CD4-positive, alpha-beta memory T cell (primary cell): ENCODE measurements at regions not wholly inside any gene's neighbourhood (a gene's known extent, or its start where the extent isn't known, plus 50 kb on each side); places are given as distances from the start of the nearest gene placed in this dataset.

Experiments used
- CTCF ChIA-PET: fragments of 350-600 bp; sonication (Branson Sonifier 250); formaldehyde crosslinking; loops from one replicate; lab custom pipeline; 2021; ENCODE audit warnings: inconsistent platforms; ENCODE audit not compliant: partially characterized antibody; lab: Charles Lee
- POLR2A ChIA-PET: fragments of 350-600 bp; sonication (Branson Sonifier 250); formaldehyde crosslinking; loops from one replicate; lab custom pipeline; 2021; ENCODE audit not compliant: partially characterized antibody; lab: Charles Lee
- DNase-seq, 5 donors: peaks; one replicate each; pipeline versions ENCODE4 v3.0.0 to v3.0.0-alpha.2; 2020 to 2022; ENCODE audit warnings: mixed read lengths in 1 of 5
- H3K27ac ChIP-seq: one replicate; pipeline ENCODE4 v1.7.0; 2013; ENCODE audit warnings: low read depth, low read length
- H3K27me3 ChIP-seq: 2 replicates; pipeline ENCODE4 v1.7.0; 2013; ENCODE audit warnings: mild to moderate bottlenecking, low read length, moderate library complexity; ENCODE audit not compliant: insufficient read depth
- H3K36me3 ChIP-seq: 2 replicates; pipeline ENCODE4 v1.7.0; 2013; ENCODE audit warnings: mild to moderate bottlenecking, low read length, moderate library complexity; ENCODE audit not compliant: insufficient read depth
- H3K4me1 ChIP-seq: 2 replicates; pipeline ENCODE4 v1.7.0; 2013; ENCODE audit warnings: mild to moderate bottlenecking, low read length, moderate library complexity; ENCODE audit not compliant: insufficient read depth
- H3K4me3 ChIP-seq, 2 donors: one replicate each; pipeline ENCODE4 v1.7.0; 2013; ENCODE audit warnings: low read length in 2 of 2, mild to moderate bottlenecking in 1 of 2
- H3K9me3 ChIP-seq, 2 donors: one replicate each; pipeline ENCODE4 v1.7.0; 2013; ENCODE audit warnings: low read length in 2 of 2, control low read depth in 1 of 2; ENCODE audit not compliant: control insufficient read depth in 1 of 2
- H3K27ac Mint-ChIP-seq, 7 donors: one replicate each; pipeline ENCODE4 v1.8.0; 2020 to 2021; ENCODE audit warnings: mixed read lengths in 7 of 7, mild to moderate bottlenecking in 6 of 7, inconsistent platforms in 3 of 7, moderate library complexity in 3 of 7
- H3K27me3 Mint-ChIP-seq, 2 donors: one replicate each; pipeline ENCODE4 v1.8.0; 2020 to 2021; ENCODE audit warnings: mixed read lengths in 2 of 2
- H3K36me3 Mint-ChIP-seq, 2 donors: one replicate each; pipeline ENCODE4 v1.8.0; 2020 to 2021; ENCODE audit warnings: mixed read lengths in 2 of 2, inconsistent platforms in 1 of 2, mild to moderate bottlenecking in 1 of 2
- H3K4me1 Mint-ChIP-seq, 4 donors: one replicate each; pipeline ENCODE4 v1.8.0; 2020 to 2021; ENCODE audit warnings: mixed read lengths in 4 of 4, mild to moderate bottlenecking in 1 of 4
- H3K4me3 Mint-ChIP-seq, 8 donors: one replicate each; pipeline ENCODE4 v1.8.0; 2020 to 2021; ENCODE audit warnings: mixed read lengths in 8 of 8, mild to moderate bottlenecking in 7 of 8, moderate library complexity in 6 of 8, inconsistent platforms in 3 of 8
- H3K9me3 Mint-ChIP-seq, 8 donors: one replicate each; pipeline ENCODE4 v1.8.0; 2020 to 2021; ENCODE audit warnings: mixed read lengths in 8 of 8, mild to moderate bottlenecking in 5 of 8, inconsistent platforms in 3 of 8, moderate library complexity in 1 of 8
- intact Hi-C: fragments of 100-400 bp; cut with micrococcal nuclease; formaldehyde crosslinking; loops from one replicate; pipeline ENCODE4 v1.15.1; 2023

- H3K4me3 ChIP-seq, result no peak overlapping the region
- Mint-ChIP-seq H3K4me1 (no peaks in the 10 kb centered on the region), H3K36me3 (no peaks in the 10 kb centered on the region), H3K9me3 (no peaks in the 10 kb centered on the region), H3K27ac (no peak overlapping the region), H3K27me3 (peaks cover 0 to 5% of the 10 kb centered on the region in 2 donors), H3K4me3 (no peak overlapping the region)
- ChIA-PET CTCF (interaction anchor here (1.0 to 2.7 kb wide), 3 partner anchors 9 to 15 kb away, joined by 3 to 20 read pairs (median 4); no protein-coding TSS in a partner anchor), POLR2A (no interaction called here)
- H3K4me1 ChIP-seq, result no peaks in the 10 kb centered on the region
- DNase-seq, result no peak
- intact Hi-C loops, result no loop called here
- H3K36me3 ChIP-seq, result no peaks in the 10 kb centered on the region
- H3K27ac ChIP-seq, result no peak overlapping the region
- no peaks in the 10 kb centered on the region for H3K9me3 ChIP-seq
- H3K27me3 ChIP-seq, result no peaks in the 10 kb centered on the region
These were observed 533.2 kb downstream of the REEP3 start for GRCh38 chr10:64054392-64054791.

DNA sequence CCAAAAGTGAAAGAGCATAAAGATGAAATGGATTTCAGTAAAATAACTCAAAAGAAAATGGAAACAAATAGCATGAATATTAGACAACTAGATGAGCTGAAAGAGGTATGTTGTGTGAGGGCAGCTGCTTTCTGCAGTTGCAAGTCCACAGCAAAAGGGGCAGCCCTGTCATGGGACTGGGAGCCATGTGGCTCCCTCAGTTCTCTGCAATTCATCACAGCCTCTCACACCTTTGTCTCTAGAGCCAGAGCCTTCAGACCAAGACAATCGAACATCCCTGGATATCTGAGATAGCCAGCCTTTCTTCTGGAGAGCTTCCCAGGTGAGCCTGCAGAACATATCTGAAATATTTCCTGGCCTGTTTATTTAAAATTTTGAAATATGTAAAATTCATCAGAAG, 538.7 kb downstream of the REEP3 start:
- H3K27me3 Mint-ChIP-seq, result peaks cover 1 to 11% of the 10 kb centered on the region in 2 donors
- no peak overlapping the region for H3K4me3 Mint-ChIP-seq
- no peak overlapping the region for H3K27ac Mint-ChIP-seq
- H3K27me3 ChIP-seq, result no peaks in the 10 kb centered on the region
- no peak overlapping the region for H3K4me3 ChIP-seq
- ChIA-PET CTCF (interaction anchor here (1.1 kb wide), 1 partner anchor 19 kb away, joined by 4 read pairs; no protein-coding TSS in a partner anchor), POLR2A (no interaction called here)
- no peaks in the 10 kb centered on the region for H3K36me3 Mint-ChIP-seq
- peaks cover 0 to 4% (median 0%) of the 10 kb centered on the region in 8 donors for H3K9me3 Mint-ChIP-seq
- DNase-seq, result no peak
- no peaks in the 10 kb centered on the region for H3K4me1 ChIP-seq
- H3K36me3 ChIP-seq, result no peaks in the 10 kb centered on the region
- H3K9me3 ChIP-seq, result no peaks in the 10 kb centered on the region
- no peaks in the 10 kb centered on the region for H3K4me1 Mint-ChIP-seq
- no peak overlapping the region for H3K27ac ChIP-seq
- intact Hi-C loops, result no loop called here

DNA sequence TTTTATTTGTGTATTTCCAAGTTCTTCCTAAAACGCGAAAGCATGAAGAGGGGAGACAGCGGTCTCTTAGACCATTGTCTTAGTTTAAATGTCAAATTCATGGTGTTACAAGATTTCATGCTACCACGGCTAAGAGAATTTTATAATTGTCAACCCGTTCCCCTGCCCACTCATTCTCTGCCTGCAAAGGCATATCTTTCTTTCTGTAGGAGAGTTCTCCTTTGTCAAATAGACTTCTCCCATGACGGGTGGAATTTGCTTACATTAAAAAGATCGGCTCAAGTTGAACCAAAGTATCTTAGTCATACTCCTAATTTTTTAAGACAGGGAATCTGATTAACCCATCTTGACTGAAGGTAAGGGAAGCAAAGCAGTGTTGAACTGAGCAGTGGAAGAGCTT, 539.2 kb downstream of the REEP3 start:
- Histone ChIP-seq H3K9me3 (no peaks in the 10 kb centered on the region), H3K27ac (no peak overlapping the region), H3K36me3 (no peaks in the 10 kb centered on the region), H3K27me3 (no peaks in the 10 kb centered on the region), H3K4me1 (no peaks in the 10 kb centered on the region), H3K4me3 (no peak overlapping the region)
- H3K9me3 Mint-ChIP-seq, result peaks cover 0 to 4% (median 0%) of the 10 kb centered on the region in 8 donors
- no peak overlapping the region for H3K4me3 Mint-ChIP-seq
- H3K36me3 Mint-ChIP-seq, result no peaks in the 10 kb centered on the region
- H3K27me3 Mint-ChIP-seq, result peaks cover 1 to 11% of the 10 kb centered on the region in 2 donors
- no peak for DNase-seq
- ChIA-PET POLR2A (no interaction called here), CTCF (interaction anchor here (1.1 kb wide), 1 partner anchor 19 kb away, joined by 4 read pairs; no protein-coding TSS in a partner anchor)
- H3K27ac Mint-ChIP-seq, result no peak overlapping the region
- H3K4me1 Mint-ChIP-seq, result no peaks in the 10 kb centered on the region
- intact Hi-C loops, result no loop called here

DNA sequence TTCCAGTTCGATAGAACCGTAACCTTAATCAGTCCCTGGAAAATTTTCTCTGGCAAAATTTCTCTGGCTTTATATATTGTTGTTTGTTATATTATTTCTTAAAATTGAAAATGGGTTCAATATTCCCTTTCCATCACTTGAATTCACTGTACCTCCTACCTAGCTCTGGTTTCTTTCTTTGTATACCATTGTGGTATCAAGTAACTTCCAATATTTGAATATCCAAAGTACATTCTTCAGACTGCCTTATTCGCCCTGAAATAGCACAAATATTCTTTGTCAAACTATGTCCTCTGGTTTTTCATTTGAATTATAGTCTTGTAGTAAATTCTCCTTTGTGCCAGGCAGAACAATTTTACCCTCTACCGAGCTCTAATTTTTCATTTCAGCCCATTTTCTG, 541.6 kb downstream of the REEP3 start:
- Histone ChIP-seq H3K4me3 (no peak overlapping the region), H3K27me3 (no peaks in the 10 kb centered on the region), H3K36me3 (no peaks in the 10 kb centered on the region), H3K27ac (no peak overlapping the region), H3K9me3 (no peaks in the 10 kb centered on the region), H3K4me1 (no peaks in the 10 kb centered on the region)
- intact Hi-C loops, result no loop called here
- Mint-ChIP-seq H3K9me3 (peaks cover 0 to 4% (median 0%) of the 10 kb centered on the region in 8 donors), H3K4me1 (no peaks in the 10 kb centered on the region), H3K36me3 (no peaks in the 10 kb centered on the region), H3K27ac (no peak overlapping the region), H3K4me3 (no peak overlapping the region), H3K27me3 (peaks cover 1 to 11% of the 10 kb centered on the region in 2 donors)
- ChIA-PET POLR2A (no interaction called here), CTCF (no interaction called here)
- DNase-seq, result no peak

DNA sequence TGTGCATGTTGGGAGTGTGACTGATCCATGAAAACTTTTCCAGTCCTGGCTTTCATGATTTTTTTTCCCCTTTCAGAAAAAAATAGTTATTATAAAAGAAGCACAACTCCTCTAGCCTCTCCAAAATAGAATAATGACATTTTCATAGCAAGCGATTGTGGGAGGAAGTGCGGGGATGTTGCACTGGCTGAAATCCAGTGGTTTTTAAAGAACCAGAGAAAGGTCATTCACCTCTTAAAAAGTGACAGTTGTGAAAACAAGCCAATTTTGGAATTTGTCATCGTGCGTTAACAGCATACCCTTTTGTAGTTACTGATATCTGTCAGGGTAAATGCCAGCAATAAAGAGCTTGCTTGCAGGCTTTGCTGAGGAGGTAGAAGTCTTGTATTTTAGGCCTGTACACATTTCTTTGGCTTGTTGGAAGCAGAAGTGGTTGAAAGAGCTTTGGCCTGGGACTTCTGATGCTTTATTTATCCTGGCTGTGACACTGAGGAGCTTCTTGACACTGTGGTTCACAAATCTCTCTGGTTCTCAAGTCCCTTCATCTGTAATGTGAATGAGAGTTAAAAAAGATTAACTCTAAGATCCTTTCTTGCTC, 545.9 kb downstream of the REEP3 start:
- no peaks in the 10 kb centered on the region for H3K9me3 ChIP-seq
- Mint-ChIP-seq H3K4me1 (no peaks in the 10 kb centered on the region), H3K27ac (no peak overlapping the region), H3K4me3 (no peak overlapping the region), H3K9me3 (no peaks in the 10 kb centered on the region), H3K36me3 (no peaks in the 10 kb centered on the region), H3K27me3 (peaks cover 5% of the 10 kb centered on the region in 2 donors)
- DNase-seq, result no peak
- intact Hi-C loops, result no loop called here
- H3K27me3 ChIP-seq, result no peaks in the 10 kb centered on the region
- H3K4me3 ChIP-seq, result no peak overlapping the region
- no peaks in the 10 kb centered on the region for H3K4me1 ChIP-seq
- ChIA-PET CTCF (interaction anchor here (1.2 to 1.7 kb wide), 2 partner anchors 20 to 26 kb away, joined by 3 to 4 read pairs; no protein-coding TSS in a partner anchor), POLR2A (no interaction called here)
- H3K27ac ChIP-seq, result no peak overlapping the region
- no peaks in the 10 kb centered on the region for H3K36me3 ChIP-seq

DNA sequence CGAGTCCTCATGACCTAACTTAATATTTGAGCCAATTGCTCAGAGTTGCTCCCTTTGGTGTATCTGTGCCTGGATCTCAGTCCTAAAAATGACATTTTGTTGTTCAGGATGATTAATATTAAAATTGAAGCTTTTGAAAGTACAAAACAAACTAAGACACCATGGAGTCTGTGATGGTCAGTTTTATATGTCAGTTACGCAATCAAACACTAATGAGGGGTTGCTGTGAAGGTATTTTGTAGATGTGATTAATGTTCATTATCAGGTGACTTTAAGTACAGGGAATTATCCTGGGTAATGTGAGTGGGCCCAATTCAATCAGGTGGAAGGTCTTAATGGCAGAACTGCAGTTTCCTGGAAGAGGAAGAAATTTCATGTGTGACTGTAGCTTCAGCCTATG, 546.7 kb downstream of the REEP3 start:
- H3K4me3 ChIP-seq, result no peak overlapping the region
- Mint-ChIP-seq H3K36me3 (no peaks in the 10 kb centered on the region), H3K4me1 (no peaks in the 10 kb centered on the region), H3K9me3 (no peaks in the 10 kb centered on the region), H3K4me3 (no peak overlapping the region), H3K27me3 (peaks cover 3 to 5% of the 10 kb centered on the region in 2 donors), H3K27ac (no peak overlapping the region)
- H3K36me3 ChIP-seq, result no peaks in the 10 kb centered on the region
- H3K4me1 ChIP-seq, result no peaks in the 10 kb centered on the region
- ChIA-PET CTCF (interaction anchor here (1.2 to 1.7 kb wide), 2 partner anchors 20 to 26 kb away, joined by 3 to 4 read pairs; no protein-coding TSS in a partner anchor), POLR2A (no interaction called here)
- intact Hi-C loops, result no loop called here
- H3K9me3 ChIP-seq, result no peaks in the 10 kb centered on the region
- no peaks in the 10 kb centered on the region for H3K27me3 ChIP-seq
- no peak overlapping the region for H3K27ac ChIP-seq
- DNase-seq, result no peak

DNA sequence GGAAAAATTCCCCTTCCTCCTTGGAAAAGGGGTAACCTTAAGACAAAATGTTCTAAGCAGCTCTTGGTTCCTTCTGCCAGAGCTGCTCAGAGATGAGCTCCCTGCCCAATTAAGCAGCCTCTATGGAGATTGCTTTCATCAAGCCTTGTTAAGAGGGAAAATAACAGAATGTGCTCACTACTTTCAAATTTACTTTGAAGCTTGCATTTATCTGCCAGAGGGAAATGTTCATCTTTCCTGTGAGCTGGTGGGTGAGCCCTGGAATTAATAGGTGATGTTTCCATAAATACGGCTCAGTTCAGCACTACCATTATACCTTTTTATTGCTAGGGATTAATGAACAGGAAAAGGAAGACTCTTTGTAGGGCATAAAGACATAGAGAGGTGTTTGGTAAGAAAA, 549.0 kb downstream of the REEP3 start:
- H3K27ac Mint-ChIP-seq, result no peak overlapping the region
- intact Hi-C loops, result no loop called here
- H3K9me3 ChIP-seq, result no peaks in the 10 kb centered on the region
- no peak for DNase-seq
- peaks cover 6 to 7% of the 10 kb centered on the region in 2 donors for H3K27me3 Mint-ChIP-seq
- H3K4me3 Mint-ChIP-seq, result no peak overlapping the region
- ChIA-PET POLR2A (no interaction called here), CTCF (no interaction called here)
- no peaks in the 10 kb centered on the region for H3K4me1 ChIP-seq
- no peaks in the 10 kb centered on the region for H3K9me3 Mint-ChIP-seq
- no peaks in the 10 kb centered on the region for H3K36me3 Mint-ChIP-seq
- no peaks in the 10 kb centered on the region for H3K4me1 Mint-ChIP-seq
- H3K27me3 ChIP-seq, result no peaks in the 10 kb centered on the region
- no peak overlapping the region for H3K4me3 ChIP-seq
- H3K27ac ChIP-seq, result no peak overlapping the region
- H3K36me3 ChIP-seq, result no peaks in the 10 kb centered on the region
